Hematopoietic multipotent progenitor cell treated with erythropoietin and hydrocortisone succinate and interleukin-3 and kit ligand, for 4 days (in vitro differentiated cells): ENCODE measurements at regions not wholly inside any gene's neighbourhood (a gene's known extent, or its start where the extent isn't known, plus 50 kb on each side); places are given as distances from the start of the nearest gene placed in this dataset.

Experiments used
- DNase-seq: peaks from one replicate; pipeline ENCODE4 v3.0.0-alpha.2; 2015

- no peak for DNase-seq
Observed at GRCh38 chr17:74061758-74062157, 141.7 kb upstream of the RPL38 start.

DNA sequence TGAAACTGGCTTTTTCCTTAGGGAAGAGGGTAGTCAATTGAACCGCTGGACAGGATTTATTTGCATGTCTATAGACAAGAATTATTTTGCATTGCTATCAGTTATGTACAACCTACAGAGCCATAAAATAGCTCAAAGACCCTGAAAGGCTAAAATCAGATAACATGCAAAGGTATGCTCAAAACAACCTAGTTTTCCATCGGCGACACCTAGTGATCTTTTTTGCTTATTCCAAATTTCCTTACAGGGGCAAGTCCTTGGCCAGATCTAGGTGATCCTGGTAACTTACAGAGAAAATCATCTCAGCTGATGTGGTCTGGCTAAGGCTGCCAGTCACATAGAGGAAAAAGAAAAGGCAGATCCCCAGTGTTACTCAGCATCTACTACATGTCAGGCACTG, 141.2 kb upstream of the RPL38 start:
- DNase-seq: no peak

DNA sequence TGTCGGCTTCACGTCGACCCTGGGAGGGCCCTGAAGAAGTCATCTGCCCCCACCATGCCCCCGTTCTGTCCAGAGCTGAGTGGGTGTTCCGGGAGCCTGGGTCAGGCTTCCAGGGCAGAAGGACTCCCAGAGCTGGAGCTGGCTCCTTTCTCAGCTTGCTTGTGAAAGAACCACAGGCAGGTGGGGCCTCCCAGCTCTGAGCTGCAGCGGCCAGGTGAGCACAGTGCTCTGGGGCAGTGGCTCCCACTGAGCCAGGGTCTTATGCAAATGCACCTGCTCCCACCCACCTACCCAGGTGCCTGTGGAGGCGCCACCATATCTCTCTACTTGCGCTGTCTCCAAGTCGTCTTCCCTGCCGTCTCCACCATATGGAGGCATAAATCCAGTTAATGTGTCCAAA, 140.0 kb upstream of the RPL38 start:
- DNase-seq: no peak

- no peak for DNase-seq
Observed at GRCh38 chr17:74070374-74070773, 133.1 kb upstream of the RPL38 start.

- no peak for DNase-seq
Observed at GRCh38 chr17:74070998-74071679, 132.3 kb upstream of the RPL38 start.

DNA sequence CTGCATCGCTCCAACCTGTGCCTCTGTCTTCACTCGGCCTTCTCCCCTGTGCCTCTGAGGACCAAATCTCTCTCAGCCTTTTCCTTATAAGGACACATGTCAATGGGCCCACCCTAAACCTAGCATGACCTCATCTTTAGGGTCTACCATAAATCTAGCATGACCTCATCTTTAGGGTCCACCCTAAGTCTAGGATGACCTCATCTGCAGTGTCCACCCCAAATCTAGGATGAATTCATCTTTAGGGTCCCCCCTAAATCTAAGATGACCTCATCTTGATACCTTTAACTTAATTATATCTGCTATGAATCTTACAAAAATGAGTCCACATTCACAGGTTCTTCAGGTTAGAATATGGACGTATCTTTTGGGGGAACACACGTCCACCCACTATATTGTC, 131.1 kb upstream of the RPL38 start:
- DNase-seq: no peak

- DNase-seq: no peak
Observed at GRCh38 chr17:74076446-74076845, 127.0 kb upstream of the RPL38 start.

DNA sequence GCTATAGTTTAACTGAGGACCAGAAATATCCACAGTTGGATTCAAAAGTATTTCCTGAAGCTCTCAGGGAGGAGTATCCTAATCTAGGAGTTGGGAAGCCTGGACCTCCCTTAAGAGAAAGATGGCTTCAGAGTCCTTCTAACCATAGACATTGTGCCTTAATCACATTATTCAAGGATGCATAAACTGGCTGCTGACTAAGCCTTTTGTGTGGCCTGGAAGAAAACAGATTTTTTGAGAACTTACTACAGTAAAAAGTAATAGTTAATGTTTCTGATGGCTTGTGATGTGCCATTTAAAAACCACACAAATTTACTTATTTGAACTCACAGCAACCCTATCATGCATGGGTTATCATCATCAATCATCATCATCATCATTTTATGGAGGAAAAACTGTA, 126.2 kb upstream of the RPL38 start:
- no peak for DNase-seq

DNA sequence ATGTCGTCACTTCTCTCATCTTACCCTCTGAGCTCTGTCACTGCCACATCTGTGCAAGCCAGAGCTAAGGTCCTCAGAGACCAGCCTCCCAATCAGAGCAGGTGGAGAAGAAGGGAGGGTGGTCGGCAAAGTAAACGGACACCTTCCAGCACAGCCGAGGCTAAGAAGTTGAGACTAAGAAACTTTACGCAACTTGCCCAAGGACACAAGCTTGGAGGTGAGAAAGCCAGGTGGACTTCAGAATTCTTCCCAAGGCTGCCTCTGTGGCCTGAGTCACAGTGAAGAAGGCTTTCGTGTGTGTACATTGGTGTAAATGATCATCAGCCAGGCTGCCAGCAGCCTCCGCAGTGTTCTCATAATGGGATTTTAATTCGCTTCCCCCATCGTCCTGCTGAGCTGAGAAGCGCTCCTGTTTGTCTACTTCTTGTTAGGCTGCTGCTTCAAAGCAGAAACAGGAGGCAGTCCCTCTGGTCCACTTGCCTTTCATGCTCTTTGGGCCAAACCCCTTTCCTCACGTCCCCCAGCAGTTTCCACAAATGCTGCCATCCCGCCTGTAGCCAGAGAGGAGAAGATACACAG, 125.0 kb upstream of the RPL38 start:
- DNase-seq: no peak

GRCh38 chr17:74079537-74080300, 123.8 kb upstream of the RPL38 start:
- DNase-seq: no peak

DNA sequence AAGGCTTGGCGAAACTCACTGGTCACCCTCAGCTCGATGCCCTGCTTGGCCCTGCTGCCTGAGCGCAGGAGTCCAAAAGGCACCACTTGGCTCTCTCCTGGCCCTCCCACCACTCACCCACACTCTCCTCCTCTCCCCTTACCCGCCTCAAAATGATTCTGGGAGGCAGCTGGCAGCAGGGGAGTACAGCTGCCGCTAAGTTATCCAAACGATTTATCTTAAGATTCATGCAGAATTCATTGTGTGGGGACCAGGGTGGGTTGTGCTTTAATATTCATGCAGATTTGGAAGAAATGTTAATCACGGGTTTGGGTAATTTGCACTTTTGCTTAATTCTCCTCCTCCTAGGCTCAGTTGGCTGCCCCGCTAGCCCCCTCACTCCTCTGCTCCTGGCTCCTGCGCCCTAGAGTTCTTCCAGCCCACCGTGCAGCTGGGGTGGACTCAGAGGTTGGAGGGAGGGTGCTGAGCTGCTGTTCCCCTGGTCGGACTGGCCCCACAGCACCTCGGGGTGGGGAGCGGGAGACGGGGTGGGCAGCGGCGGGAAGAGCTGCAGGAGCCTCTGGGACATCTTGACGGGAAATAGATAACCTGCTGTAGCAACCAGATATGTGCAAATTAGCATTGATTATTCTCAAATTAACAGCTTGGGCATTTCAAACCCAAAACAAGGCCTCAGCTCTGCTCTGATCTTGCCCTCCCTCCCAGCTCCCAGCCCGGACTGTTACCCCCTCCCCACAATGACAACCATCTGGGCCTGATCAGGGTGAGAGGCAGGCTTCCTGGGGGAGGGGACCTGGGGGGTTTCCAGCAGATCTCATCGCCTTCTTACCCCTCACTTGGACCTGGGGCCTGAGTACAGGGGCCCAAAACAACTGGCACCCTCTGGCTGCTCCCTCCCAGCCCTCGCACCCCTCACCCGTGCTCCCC, 122.6 kb upstream of the RPL38 start:
- DNase-seq: no peak

DNA sequence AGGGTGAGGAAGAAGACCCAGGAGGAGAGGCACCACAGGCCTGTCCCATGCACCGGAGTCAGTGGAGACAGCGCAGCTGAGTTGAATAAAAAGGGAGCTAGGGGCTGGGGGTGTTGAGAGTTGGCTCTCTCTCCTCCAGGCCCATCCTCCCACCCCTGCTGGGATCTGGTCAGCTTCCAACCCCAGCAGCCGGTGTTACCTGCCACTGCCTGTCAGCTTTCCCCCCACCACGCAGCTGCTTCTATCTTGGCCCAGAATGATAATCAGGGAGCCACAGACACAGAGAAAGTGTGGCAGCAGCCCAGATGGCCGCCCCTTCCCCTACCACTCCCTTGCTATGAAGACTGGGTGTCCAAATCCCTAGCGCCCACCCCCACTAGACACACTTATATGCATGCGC, 120.6 kb upstream of the RPL38 start:
- DNase-seq: no peak

DNA sequence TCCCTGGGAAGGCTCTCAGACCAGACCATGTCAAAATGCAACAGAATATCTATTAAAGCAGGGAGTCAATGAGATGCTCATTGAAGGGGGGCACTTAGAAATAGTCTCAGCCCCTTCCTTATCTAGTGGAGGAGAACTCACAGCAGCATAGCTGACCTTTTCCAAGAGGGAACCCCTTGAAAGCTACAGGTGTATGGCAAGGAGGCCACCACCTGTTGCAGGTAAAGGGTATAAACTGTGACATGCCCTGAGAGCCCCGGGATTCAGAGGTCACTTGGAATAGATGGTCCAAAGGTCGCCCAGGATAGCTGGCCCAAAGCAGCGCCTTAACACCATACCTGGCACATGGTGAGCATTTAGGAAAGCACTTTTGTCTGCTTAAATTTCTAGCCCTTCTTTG, 120.2 kb upstream of the RPL38 start:
- no peak for DNase-seq

- DNase-seq: peak; percentile 23
Observed at GRCh38 chr17:74085434-74085833, 118.0 kb upstream of the RPL38 start.

DNA sequence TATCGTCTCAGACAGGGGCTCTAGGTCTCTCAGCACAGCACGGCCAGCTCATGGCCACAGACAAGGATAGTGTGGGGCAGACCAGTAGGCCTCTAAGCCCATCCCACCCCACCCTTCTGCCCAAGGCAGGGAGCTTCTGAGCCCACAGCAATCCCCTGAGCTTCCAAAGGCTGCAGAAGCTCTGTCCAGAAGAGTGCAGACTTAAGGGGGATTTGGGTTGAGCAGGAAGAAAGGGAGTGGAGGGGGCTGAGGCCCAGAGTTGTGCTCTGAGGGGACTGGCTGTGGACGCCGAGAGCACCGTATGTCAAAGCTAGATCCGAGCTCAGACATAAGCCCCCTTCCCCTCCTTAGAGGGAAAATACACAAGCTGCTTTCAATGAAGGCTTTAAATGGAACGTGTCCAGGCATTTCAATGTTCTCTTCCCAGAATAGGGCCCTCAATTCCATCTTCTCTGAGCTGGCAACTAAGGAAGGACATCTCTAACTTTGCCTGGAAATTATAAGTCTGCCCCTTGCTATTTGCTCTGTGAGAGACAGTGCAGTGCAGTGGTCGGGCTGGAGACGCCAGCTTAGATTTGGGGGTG, 116.4 kb upstream of the RPL38 start:
- no peak for DNase-seq

GRCh38 chr17:74088285-74088933, 115.1 kb upstream of the RPL38 start:
- no peak for DNase-seq

GRCh38 chr17:74088934-74089329, 114.5 kb upstream of the RPL38 start:
- DNase-seq: no peak

DNA sequence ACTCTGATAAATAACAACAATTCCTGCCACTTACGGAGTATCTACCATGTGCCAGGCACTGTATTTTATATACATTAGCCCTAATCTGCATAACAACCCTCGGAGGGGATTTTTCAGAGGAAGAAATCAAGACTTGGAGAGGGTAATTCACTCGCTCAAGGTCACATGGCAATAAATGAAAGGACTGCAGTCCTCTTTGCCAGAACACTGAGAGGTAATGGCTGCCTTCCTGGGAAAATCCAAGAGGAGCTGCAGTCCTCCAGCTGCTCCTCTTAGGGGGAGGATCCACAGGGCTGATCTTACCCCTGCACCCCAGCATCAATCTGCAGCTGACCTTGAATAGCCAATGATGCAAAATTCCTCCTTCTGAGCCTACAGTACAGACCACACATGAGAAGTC, 114.1 kb upstream of the RPL38 start:
- no peak for DNase-seq

GRCh38 chr17:74089869-74090464, 113.5 kb upstream of the RPL38 start:
- DNase-seq: peak; percentile 82

GRCh38 chr17:74094651-74095050, 108.8 kb upstream of the RPL38 start:
- no peak for DNase-seq

DNA sequence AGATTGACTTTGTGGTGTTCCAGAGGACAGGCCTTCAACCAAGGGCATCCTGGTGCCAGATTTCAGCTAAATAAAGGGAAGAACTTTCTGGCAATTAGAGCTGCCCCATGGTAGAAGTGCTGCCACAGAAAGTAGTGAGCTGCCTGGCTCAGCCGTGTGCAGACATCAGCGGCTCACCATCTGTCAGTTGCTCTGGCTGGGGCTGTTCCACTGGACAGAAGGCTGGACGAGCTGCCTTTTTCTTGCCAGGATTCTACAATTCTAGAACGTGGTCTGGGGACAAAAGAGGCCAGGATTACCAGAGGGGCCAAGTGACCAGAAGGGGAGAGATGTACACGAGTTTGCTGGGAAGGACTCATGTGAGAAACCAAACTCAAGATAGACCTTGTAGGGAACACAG, 107.0 kb upstream of the RPL38 start:
- no peak for DNase-seq
